ENCODE measurements at regions not wholly inside any gene's neighbourhood (a gene's known extent, or its start where the extent isn't known, plus 50 kb on each side); places are given as distances from the start of the nearest gene placed in this dataset.
A peak's percentile ranks its signal among the peaks of the same experiment; 100 is the strongest.
"Not testable (repeated sequence)": the region's sequence is repeated elsewhere in the genome, so short reads cannot be mapped to it uniquely, and the experiment has no call there.

DNA sequence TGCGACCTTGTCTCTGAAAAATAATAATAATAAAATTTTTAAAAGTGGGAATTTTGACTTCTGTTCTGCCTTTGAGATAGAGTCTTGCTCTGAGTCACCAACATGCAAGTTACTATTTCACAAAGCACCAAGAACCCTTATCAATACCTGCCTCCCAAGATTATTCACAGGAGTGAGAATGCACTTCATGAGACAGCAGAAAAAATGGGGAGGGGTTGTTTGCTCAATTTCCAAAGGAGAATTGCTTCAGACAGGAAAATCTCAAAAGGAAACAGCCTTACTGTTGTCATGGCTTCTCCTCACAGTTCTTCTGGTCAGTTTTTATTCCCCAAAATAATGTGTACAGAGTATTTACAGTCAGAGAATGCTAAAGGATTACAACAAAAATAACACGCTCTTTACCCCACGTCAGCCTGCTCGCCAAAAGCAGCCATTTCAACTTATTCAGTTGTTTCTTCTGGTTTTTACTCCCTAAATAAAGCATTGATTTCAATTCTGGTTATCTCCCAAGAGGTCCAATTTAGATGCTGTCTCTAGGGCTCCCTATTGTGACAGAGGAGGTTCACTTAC is 89.0 kb downstream of the PPCDC start:
- TF ChIP-seq, protein P1, sequence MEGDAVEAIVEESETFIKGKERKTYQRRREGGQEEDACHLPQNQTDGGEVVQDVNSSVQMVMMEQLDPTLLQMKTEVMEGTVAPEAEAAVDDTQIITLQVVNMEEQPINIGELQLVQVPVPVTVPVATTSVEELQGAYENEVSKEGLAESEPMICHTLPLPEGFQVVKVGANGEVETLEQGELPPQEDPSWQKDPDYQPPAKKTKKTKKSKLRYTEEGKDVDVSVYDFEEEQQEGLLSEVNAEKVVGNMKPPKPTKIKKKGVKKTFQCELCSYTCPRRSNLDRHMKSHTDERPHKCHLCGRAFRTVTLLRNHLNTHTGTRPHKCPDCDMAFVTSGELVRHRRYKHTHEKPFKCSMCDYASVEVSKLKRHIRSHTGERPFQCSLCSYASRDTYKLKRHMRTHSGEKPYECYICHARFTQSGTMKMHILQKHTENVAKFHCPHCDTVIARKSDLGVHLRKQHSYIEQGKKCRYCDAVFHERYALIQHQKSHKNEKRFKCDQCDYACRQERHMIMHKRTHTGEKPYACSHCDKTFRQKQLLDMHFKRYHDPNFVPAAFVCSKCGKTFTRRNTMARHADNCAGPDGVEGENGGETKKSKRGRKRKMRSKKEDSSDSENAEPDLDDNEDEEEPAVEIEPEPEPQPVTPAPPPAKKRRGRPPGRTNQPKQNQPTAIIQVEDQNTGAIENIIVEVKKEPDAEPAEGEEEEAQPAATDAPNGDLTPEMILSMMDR (conservative IDR thresholded peaks at IDR 0.05; ENCODE audit: low read depth, low read length), result no peak
- no peak overlapping the region for H3K4me3 ChIP-seq (ENCODE audit: low read depth, low read length)
- no peak for DNase-seq (ENCODE audit: low read depth)

DNA sequence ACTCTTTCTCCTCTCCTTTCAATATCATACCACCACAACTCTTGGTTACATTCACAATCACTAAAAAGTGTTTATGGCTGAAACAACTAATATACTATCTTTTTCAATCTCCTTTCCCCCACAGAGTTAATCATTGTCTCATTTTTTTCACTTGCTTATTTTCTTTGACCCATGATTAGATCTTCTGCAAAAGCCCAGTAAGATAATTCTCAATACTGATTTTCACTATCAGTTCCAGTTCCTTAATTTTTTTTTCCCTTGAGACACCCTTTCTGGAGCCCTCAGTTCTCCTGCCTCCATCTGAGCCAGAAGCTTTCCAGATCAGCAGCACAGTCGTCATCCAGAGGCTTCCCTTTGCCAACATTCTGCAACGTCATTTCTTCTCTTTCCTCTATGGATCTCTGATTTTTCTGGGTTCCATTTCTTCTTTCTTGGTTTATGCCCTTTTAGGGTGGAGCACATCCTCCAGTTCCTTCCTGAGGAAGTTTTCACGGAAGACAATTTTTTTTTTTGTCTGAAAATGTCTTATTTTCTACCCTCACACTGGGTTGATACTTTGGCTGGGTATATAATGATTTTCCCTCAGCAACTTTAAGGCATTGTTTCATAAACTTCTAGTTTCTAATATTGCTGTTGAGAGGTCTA is 88.7 kb upstream of the C15orf39 start:
- TF ChIP-seq, protein P1 (conservative IDR thresholded peaks at IDR 0.05; ENCODE audit: low read depth, low read length), result no peak
- DNase-seq (ENCODE audit: low read depth), result no peak
- no peak overlapping the region for H3K4me3 ChIP-seq (ENCODE audit: low read depth, low read length)

DNA sequence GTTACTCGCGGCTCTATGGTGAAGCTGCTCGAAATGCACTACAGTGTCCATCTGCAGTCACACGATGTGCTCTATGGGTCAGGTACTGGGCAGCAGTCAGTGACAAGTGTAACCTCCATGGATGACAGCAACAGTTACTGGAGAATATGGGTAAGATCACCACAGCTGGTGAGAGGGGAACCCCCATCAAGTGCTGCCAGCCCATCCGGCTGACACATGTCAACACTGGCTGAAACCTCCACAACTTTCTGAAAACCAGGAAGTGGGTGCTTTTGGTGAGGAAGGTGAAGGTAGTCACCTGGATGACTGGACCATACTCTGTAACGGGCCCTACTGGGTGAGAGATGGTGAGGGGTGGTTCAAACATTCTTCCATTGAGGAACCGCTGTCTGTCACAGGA is 87.4 kb upstream of the C15orf39 start:
- no peak overlapping the region for H3K4me3 ChIP-seq (ENCODE audit: low read depth, low read length)
- TF ChIP-seq, protein P1 (conservative IDR thresholded peaks at IDR 0.05; ENCODE audit: low read depth, low read length), result no peak
- DNase-seq (ENCODE audit: low read depth), result no peak

DNA sequence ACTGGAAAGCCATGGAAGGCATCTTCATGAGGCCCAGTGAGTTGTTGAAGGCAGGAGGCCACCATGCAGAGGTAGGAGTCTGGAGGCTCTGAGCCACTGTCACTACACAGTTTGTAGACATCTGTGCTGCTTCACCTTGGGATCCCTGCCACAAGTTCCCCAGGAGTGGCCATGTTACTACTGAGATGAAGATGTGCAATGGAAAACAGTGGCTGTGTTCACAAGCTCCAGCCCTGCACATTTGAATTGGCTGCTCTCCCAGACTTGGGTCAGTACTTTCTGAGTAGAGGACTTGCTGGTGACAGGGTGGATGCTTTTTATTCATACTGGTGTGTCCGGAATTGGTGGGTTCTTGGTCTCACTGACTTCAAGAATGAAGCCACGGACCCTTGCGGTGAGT is 86.9 kb upstream of the C15orf39 start:
- TF ChIP-seq, protein P1 (conservative IDR thresholded peaks at IDR 0.05; ENCODE audit: low read depth, low read length), result no peak
- H3K4me3 ChIP-seq (ENCODE audit: low read depth, low read length), result no peak overlapping the region
- DNase-seq (ENCODE audit: low read depth), result peak; percentile 34

DNA sequence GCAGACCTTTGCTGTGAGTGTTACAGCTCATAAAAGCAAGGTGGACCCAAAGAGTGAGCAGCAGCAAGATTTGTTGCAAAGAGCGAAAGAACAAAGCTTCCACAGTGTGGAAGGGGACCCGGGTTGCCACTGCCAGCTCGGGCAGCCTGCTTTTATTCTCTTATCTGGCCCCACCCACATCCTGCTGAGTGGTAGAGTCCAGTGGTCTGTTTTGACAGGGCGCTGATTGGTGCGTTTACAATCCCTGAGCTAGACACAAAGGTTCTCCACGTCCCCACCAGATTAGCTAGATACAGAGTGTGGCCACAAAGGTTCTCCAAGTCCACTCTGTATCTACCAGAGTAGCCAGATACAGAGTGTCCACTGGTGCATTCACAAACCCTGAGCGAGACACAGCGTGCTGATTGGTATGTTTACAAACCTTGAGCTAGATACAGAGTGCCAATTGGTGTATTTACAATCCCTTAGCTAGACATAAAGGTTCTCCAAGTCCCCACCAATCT is 86.2 kb upstream of the C15orf39 start:
- H3K4me3 ChIP-seq (ENCODE audit: low read depth, low read length); DNase-seq (ENCODE audit: low read depth): not testable (repeated sequence)

DNA sequence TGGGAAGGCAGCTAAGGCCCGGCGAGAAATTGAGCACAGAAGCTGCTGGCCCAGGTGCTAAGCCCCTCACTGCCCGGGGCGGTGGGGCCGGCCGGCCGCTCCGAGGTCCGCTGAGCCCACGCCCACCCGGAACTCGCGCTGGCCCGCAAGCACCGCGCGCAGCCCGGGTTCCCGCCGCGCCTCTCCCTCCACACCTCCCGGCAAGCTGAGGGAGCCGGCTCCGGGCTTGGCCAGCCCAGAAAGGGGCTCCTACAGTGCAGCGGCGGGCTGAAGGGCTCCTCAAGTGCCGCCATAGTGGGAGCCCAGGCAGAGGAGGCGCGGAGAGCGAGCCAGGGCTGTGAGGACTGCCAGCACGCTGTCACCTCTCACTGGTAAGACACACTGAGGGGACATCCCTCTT is 85.5 kb upstream of the C15orf39 start:
- not testable (repeated sequence) for DNase-seq (ENCODE audit: low read depth); H3K4me3 ChIP-seq (ENCODE audit: low read depth, low read length)

DNA sequence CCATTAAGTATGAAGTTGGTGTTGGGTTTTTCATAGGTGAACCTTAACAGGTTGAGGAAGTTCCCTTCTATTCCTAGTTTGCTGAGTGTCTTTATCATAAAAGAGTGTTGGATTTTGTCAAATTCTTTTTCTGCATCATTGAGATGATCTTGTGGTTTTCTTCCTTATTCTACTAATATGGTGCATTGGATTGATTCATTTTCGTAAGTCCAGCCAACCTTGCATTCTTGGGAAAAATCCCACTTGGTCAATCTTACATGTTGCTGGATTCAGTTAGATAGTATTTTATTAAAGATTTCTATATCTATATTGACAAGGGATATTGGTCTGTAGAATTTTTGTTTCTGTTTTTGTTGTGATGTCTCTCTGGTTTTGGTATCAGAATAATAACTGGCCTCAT is 83.7 kb upstream of the C15orf39 start:
- no peak overlapping the region for H3K4me3 ChIP-seq (ENCODE audit: low read depth, low read length)
- DNase-seq (ENCODE audit: low read depth), result no peak
- TF ChIP-seq, protein P1 (conservative IDR thresholded peaks at IDR 0.05; ENCODE audit: low read depth, low read length), result no peak

DNA sequence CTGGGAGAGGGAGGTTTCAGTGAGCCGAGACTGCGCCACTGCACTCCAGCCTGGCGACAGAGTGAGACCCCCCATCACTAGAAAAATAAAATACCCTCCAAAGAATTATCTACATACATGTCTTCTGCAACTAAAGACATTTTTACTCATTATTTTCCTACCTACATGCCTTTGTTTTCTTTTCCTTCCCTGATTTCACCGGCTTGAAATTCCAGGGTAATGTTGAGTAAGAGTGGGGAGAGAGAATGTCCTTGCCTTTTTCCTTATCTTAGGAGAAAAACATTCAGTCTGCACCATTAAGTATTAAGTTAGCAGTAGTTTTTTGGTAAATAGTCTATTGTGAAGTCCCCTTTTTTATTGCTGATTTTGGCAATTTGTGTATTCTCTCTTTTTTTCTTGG is 82.4 kb upstream of the C15orf39 start:
- not testable (repeated sequence) for DNase-seq (ENCODE audit: low read depth)

More for the DNA sequence above, 82.4 kb upstream of the C15orf39 start:
- not testable (repeated sequence) for H3K4me3 ChIP-seq (ENCODE audit: low read depth, low read length)

Data from choroid plexus epithelial cell (primary cell).